ENCODE measurements at regions not wholly inside any gene's neighbourhood (a gene's known extent, or its start where the extent isn't known, plus 50 kb on each side); places are given as distances from the start of the nearest gene placed in this dataset.

DNA sequence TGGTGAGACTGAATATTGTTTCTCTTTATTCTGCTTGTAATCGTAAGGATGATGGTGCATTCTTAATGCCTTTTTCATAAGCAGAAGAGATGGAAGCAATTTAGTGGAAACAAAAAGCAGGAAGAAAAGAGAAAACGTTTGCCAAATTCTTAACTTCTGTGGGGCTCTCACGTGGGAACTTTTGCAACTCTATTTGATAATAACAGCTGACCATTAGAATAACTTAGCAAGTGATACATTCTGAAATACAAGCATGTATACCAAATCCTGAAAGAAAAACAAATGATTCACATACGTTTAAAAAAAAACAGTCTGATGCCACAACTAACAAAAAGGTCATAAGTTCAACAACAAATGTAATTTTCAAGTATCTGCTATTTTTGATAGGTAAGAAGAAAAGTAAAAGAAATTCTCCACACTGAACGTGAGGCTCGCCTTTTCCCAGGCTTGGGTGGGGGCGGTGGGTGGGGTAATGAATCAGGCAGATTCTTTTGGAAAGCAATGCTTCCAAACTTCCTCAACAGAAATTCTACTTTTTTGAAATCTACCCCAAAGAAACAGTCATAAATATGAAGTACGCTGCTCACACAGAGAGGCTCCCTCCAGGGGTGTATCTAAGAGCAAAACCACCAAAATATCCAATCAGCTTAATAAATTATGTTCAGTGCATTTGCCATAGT, 446.2 kb upstream of the MGMT start:
- no peaks in the 10 kb centered on the region for H3K27me3 ChIP-seq
- DNase-seq = no peak
- no peak overlapping the region for H3K27ac ChIP-seq
- intact Hi-C loops (cut with DNase I; ENCODE audit: low total_unique reads) = no loop called here
- H3K9me3 ChIP-seq = no peaks in the 10 kb centered on the region
- H3K36me3 ChIP-seq = no peaks in the 10 kb centered on the region
- TF ChIP-seq POLR2A (IDR thresholded peaks at IDR 0.05) = no peak
- no peak for TF ChIP-seq CTCF (IDR thresholded peaks at IDR 0.05)
- no peak overlapping the region for H3K4me3 ChIP-seq
- H3K4me1 ChIP-seq = no peaks in the 10 kb centered on the region

- no peak for TF ChIP-seq POLR2A (IDR thresholded peaks at IDR 0.05)
- intact Hi-C loops (cut with DNase I; ENCODE audit: low total_unique reads) = no loop called here
- DNase-seq = no peak
- Histone ChIP-seq H3K4me3 (no peak overlapping the region), H3K27me3 (no peaks in the 10 kb centered on the region), H3K27ac (no peak overlapping the region), H3K4me1 (no peaks in the 10 kb centered on the region), H3K9me3 (no peaks in the 10 kb centered on the region), H3K36me3 (no peaks in the 10 kb centered on the region)
Observed at GRCh38 chr10:129021594-129022304, 445.3 kb upstream of the MGMT start.

DNA sequence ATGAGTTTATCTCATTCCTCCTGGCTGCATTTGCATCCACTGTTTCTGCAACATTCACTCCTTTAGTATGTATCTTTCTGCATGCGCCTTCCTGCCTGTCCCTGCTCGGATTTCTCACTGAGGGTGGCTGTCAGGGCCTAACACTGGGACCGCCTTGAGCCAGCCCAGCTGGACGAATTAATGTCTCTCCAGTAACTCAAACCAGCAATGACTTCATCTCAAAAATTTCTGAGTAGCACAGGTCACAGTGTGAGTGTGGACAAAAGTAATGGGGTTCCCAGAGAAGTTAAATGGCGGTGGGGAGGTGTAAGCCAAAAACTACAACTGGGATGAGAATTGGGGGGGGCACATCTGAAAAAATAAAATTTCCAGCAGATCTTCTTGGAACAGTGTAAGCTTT, 444.0 kb upstream of the MGMT start:
- Histone ChIP-seq H3K36me3 (no peaks in the 10 kb centered on the region), H3K4me1 (no peaks in the 10 kb centered on the region), H3K27ac (no peak overlapping the region), H3K9me3 (no peaks in the 10 kb centered on the region), H3K27me3 (no peaks in the 10 kb centered on the region), H3K4me3 (no peak overlapping the region)
- TF ChIP-seq CTCF (IDR thresholded peaks at IDR 0.05) = no peak
- no peak for TF ChIP-seq POLR2A (IDR thresholded peaks at IDR 0.05)
- peak in 1 of 2 donors; percentile 40 for DNase-seq
- intact Hi-C loops (cut with DNase I; ENCODE audit: low total_unique reads) = no loop called here

- TF ChIP-seq CTCF (IDR thresholded peaks at IDR 0.05) = no peak
- TF ChIP-seq POLR2A (IDR thresholded peaks at IDR 0.05) = no peak
- no peak for DNase-seq
- no peaks in the 10 kb centered on the region for H3K4me1 ChIP-seq
- peaks cover 0 to under 1% of the 10 kb centered on the region in 2 donors for H3K27me3 ChIP-seq
- no peak overlapping the region for H3K4me3 ChIP-seq
- H3K27ac ChIP-seq = no peak overlapping the region
- no peaks in the 10 kb centered on the region for H3K9me3 ChIP-seq
- H3K36me3 ChIP-seq = no peaks in the 10 kb centered on the region
- intact Hi-C loops (cut with DNase I; ENCODE audit: low total_unique reads) = no loop called here
Observed at GRCh38 chr10:129024046-129024445, 443.0 kb upstream of the MGMT start.

GRCh38 chr10:129025787-129026186, 441.3 kb upstream of the MGMT start:
- intact Hi-C loops (cut with DNase I; ENCODE audit: low total_unique reads) = no loop called here

More at GRCh38 chr10:129025787-129026186, 441.3 kb upstream of the MGMT start:
- H3K27ac ChIP-seq = no peak overlapping the region
- H3K27me3 ChIP-seq = peaks cover 0 to 9% of the 10 kb centered on the region in 2 donors
- no peaks in the 10 kb centered on the region for H3K4me1 ChIP-seq
- H3K4me3 ChIP-seq = no peak overlapping the region
- no peak for DNase-seq
- no peaks in the 10 kb centered on the region for H3K36me3 ChIP-seq
- TF ChIP-seq POLR2A (IDR thresholded peaks at IDR 0.05) (no peak), CTCF (IDR thresholded peaks at IDR 0.05) (no peak)
- no peaks in the 10 kb centered on the region for H3K9me3 ChIP-seq

All from uterus (tissue), 3 donors.